Neuron (in vitro differentiated cells): ENCODE measurements at regions not wholly inside any gene's neighbourhood (a gene's known extent, or its start where the extent isn't known, plus 50 kb on each side); places are given as distances from the start of the nearest gene placed in this dataset.

Experiments
- H2AFZ ChIP-seq: one replicate; pipeline ENCODE4 v1.6.1; 2013; ENCODE audit warnings: low read depth, mild to moderate bottlenecking, inconsistent platforms, low read length, moderate library complexity
- H3K27me3 ChIP-seq: one replicate; pipeline ENCODE4 v1.6.1; 2013; ENCODE audit warnings: low read length; ENCODE audit not compliant: insufficient read depth
- H3K36me3 ChIP-seq: one replicate; pipeline ENCODE4 v1.6.1; 2013; ENCODE audit warnings: low read length; ENCODE audit not compliant: insufficient read depth
- H3K4me1 ChIP-seq: one replicate; pipeline ENCODE4 v1.6.1; 2013; ENCODE audit warnings: low read length; ENCODE audit not compliant: insufficient read depth
- H3K4me3 ChIP-seq: 2 replicates; pipeline ENCODE4 v1.5.1; 2013; ENCODE audit warnings: mild to moderate bottlenecking, low read length, moderate library complexity
- H3K9me3 ChIP-seq: one replicate; pipeline ENCODE4 v1.6.1; 2013; ENCODE audit warnings: low read length

GRCh38 chr2:78602862-78603261 is 422.6 kb upstream of the REG3G start:
- H3K9me3 ChIP-seq: no peaks in the 10 kb centered on the region
- no peaks in the 10 kb centered on the region for H3K27me3 ChIP-seq
- H3K4me1 ChIP-seq: no peaks in the 10 kb centered on the region
- no peak overlapping the region for H3K4me3 ChIP-seq
- no peak overlapping the region for H2AFZ ChIP-seq
- no peaks in the 10 kb centered on the region for H3K36me3 ChIP-seq

GRCh38 chr2:78606895-78607294 is 418.6 kb upstream of the REG3G start:
- Histone ChIP-seq H3K4me3 (no peak overlapping the region), H3K27me3 (no peaks in the 10 kb centered on the region), H3K4me1 (no peaks in the 10 kb centered on the region), H2AFZ (no peak overlapping the region), H3K9me3 (no peaks in the 10 kb centered on the region), H3K36me3 (no peaks in the 10 kb centered on the region)

DNA sequence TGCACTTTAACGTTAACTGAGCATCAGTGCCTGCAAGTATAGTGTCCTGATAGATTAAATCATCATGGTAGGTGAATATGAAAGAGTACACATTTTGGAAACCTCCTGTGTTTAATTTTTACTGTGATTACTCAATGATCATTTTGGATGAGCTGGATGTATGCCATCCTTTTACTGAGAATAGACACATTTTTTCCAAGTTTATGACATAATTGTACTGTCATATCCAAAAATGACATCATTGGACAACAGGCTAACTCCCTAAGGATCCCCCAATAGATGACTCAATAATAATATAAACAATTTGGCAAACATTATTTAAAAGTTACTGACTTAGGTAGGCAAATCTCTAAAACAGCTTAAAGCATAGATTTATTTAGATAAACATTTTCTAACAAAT is 410.8 kb upstream of the REG3G start:
- H3K4me3 ChIP-seq: no peak overlapping the region
- no peaks in the 10 kb centered on the region for H3K4me1 ChIP-seq
- no peaks in the 10 kb centered on the region for H3K36me3 ChIP-seq
- H3K9me3 ChIP-seq: no peaks in the 10 kb centered on the region
- no peaks in the 10 kb centered on the region for H3K27me3 ChIP-seq
- H2AFZ ChIP-seq: no peak overlapping the region

- H3K36me3 ChIP-seq: no peaks in the 10 kb centered on the region
- no peak overlapping the region for H2AFZ ChIP-seq
- H3K27me3 ChIP-seq: no peaks in the 10 kb centered on the region
- no peaks in the 10 kb centered on the region for H3K4me1 ChIP-seq
- H3K9me3 ChIP-seq: no peaks in the 10 kb centered on the region
- no peak overlapping the region for H3K4me3 ChIP-seq
Observed at GRCh38 chr2:78615956-78616355, 409.5 kb upstream of the REG3G start.

GRCh38 chr2:78634425-78634824 is 391.1 kb upstream of the REG3G start:
- Histone ChIP-seq H3K27me3 (no peaks in the 10 kb centered on the region), H3K36me3 (no peaks in the 10 kb centered on the region), H3K4me1 (no peaks in the 10 kb centered on the region), H3K9me3 (no peaks in the 10 kb centered on the region), H3K4me3 (no peak overlapping the region), H2AFZ (no peak overlapping the region)

GRCh38 chr2:78644854-78645253 is 380.6 kb upstream of the REG3G start:
- no peaks in the 10 kb centered on the region for H3K36me3 ChIP-seq
- no peaks in the 10 kb centered on the region for H3K9me3 ChIP-seq
- H3K4me1 ChIP-seq: peaks cover 4% of the 10 kb centered on the region
- H3K27me3 ChIP-seq: no peaks in the 10 kb centered on the region
- H2AFZ ChIP-seq: no peak overlapping the region
- H3K4me3 ChIP-seq: no peak overlapping the region

GRCh38 chr2:78646533-78647364 is 378.8 kb upstream of the REG3G start:
- Histone ChIP-seq H3K27me3 (no peaks in the 10 kb centered on the region), H3K9me3 (no peaks in the 10 kb centered on the region), H3K36me3 (no peaks in the 10 kb centered on the region), H2AFZ (no peak overlapping the region), H3K4me3 (no peak overlapping the region), H3K4me1 (peaks cover 4% of the 10 kb centered on the region)

- no peak overlapping the region for H3K4me3 ChIP-seq
- H3K27me3 ChIP-seq: no peaks in the 10 kb centered on the region
- no peak overlapping the region for H2AFZ ChIP-seq
- H3K36me3 ChIP-seq: no peaks in the 10 kb centered on the region
- no peaks in the 10 kb centered on the region for H3K9me3 ChIP-seq
- no peaks in the 10 kb centered on the region for H3K4me1 ChIP-seq
Observed at GRCh38 chr2:78648558-78648957, 376.9 kb upstream of the REG3G start.

DNA sequence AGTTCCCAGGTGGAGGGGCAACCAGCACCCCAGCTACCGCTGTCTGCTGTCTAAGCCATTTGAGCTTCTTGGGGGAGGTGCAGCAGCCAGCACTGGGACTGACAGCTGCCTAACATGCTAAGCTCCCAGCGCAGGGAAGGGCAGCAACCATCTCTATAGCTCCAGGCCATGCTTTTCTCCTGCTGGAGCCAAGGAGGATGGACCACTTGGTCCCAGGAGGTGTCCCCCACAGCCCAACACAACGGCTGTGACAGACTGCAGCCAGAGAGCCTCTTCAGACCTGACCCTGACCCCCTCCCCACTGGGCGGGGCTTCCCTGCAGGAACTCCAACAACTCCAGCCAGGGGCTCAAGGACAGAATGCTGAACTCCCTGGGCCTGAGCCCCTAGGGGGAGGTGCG is 370.6 kb upstream of the REG3G start:
- H3K4me3 ChIP-seq: no peak overlapping the region
- H3K9me3 ChIP-seq: no peaks in the 10 kb centered on the region
- H3K27me3 ChIP-seq: no peaks in the 10 kb centered on the region
- H3K36me3 ChIP-seq: no peaks in the 10 kb centered on the region
- no peaks in the 10 kb centered on the region for H3K4me1 ChIP-seq
- H2AFZ ChIP-seq: no peak overlapping the region

- Histone ChIP-seq H3K4me3 (no peak overlapping the region), H3K27me3 (no peaks in the 10 kb centered on the region), H3K4me1 (no peaks in the 10 kb centered on the region), H3K36me3 (no peaks in the 10 kb centered on the region), H2AFZ (no peak overlapping the region), H3K9me3 (no peaks in the 10 kb centered on the region)
Observed at GRCh38 chr2:78676921-78677696, 348.4 kb upstream of the REG3G start.

DNA sequence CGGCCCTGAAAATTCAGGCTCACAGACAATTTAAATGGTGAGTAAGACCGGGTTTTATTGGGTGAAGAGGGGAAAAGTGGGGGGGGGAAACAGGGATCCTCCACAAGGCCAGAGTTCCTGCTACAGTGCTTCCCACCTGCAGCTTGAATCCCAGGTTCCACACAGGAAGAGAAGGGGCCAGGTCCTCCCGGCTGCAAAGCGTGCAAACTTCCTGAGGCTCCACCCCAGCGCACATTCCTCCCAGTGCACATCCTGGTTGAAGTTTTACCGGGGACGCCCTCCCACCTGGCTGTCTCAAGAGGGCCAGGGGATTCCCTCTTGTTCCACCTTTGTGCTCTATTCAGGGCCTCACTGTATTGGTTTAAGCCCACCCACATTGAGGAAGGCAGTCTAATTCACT is 347.7 kb upstream of the REG3G start:
- H3K9me3 ChIP-seq: no peaks in the 10 kb centered on the region
- H3K36me3 ChIP-seq: no peaks in the 10 kb centered on the region
- no peak overlapping the region for H3K4me3 ChIP-seq
- no peaks in the 10 kb centered on the region for H3K27me3 ChIP-seq
- no peak overlapping the region for H2AFZ ChIP-seq
- H3K4me1 ChIP-seq: no peaks in the 10 kb centered on the region

- Histone ChIP-seq H2AFZ (no peak overlapping the region), H3K9me3 (no peaks in the 10 kb centered on the region), H3K4me1 (no peaks in the 10 kb centered on the region), H3K27me3 (no peaks in the 10 kb centered on the region), H3K4me3 (no peak overlapping the region), H3K36me3 (no peaks in the 10 kb centered on the region)
Observed at GRCh38 chr2:78681386-78681785, 344.1 kb upstream of the REG3G start.

DNA sequence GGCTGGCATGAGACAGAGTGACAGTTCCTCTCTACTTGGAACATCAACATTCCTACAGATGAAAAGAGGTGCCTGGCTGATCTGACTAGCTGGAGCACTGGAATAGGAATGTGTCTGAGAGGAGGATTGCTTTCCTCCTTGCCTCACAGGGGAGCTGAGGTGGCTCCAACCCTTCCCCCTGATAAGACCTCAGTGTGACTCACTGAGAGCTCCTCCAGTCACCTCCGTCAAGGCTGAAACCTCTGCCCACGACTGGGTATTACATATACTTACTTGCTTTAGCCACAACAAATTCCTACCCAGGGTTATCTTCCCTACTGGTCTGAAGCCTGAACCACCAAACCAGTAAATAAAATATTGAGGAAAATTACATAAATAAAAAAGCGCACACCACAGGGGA is 342.7 kb upstream of the REG3G start:
- no peak overlapping the region for H2AFZ ChIP-seq
- H3K36me3 ChIP-seq: no peaks in the 10 kb centered on the region
- no peak overlapping the region for H3K4me3 ChIP-seq
- no peaks in the 10 kb centered on the region for H3K27me3 ChIP-seq
- no peaks in the 10 kb centered on the region for H3K4me1 ChIP-seq
- H3K9me3 ChIP-seq: no peaks in the 10 kb centered on the region
